ENCODE measurements at regions not wholly inside any gene's neighbourhood (a gene's known extent, or its start where the extent isn't known, plus 50 kb on each side); places are given as distances from the start of the nearest gene placed in this dataset.

- Histone ChIP-seq H3K4me2 (replicated peaks; ENCODE audit: low read depth, low read length, poor library complexity, severe bottlenecking) (no peak overlapping the region), H3K79me2 (ENCODE audit: control insufficient read depth, insufficient read depth, low read length) (no peaks in the 10 kb centered on the region), H3K4me1 (ENCODE audit: control insufficient read depth in 2 of 2, insufficient read depth in 2 of 2, low read length in 2 of 2) (peaks cover 10% of the 10 kb centered on the region in 2 donors), H3K9me3 (ENCODE audit: control extremely low read depth in 1 of 3, control insufficient read depth in 2 of 3, insufficient read depth in 1 of 3, low read length in 2 of 3) (no peaks in the 10 kb centered on the region), H4K20me1 (ENCODE audit: control insufficient read depth, insufficient read depth, low read length, poor library complexity, severe bottlenecking) (no peaks in the 10 kb centered on the region), H3K4me3 (ENCODE audit: control extremely low read depth in 1 of 5, extremely low read depth in 1 of 5, insufficient read depth in 1 of 5, low read depth in 2 of 5, low read length in 4 of 5) (no peak overlapping the region), H2AFZ (ENCODE audit: insufficient read depth, low read depth, low read length, poor library complexity, severe bottlenecking) (no peak overlapping the region), H3K36me3 (replicated peaks in 1 of 2; ENCODE audit: control extremely low read depth in 1 of 2, control insufficient read depth in 1 of 2, extremely low read depth in 1 of 2, insufficient read depth in 2 of 2, low read length in 1 of 2) (no peaks in the 10 kb centered on the region), H3K27ac (ENCODE audit: low read length in 2 of 2) (no peak overlapping the region), H3K9ac (ENCODE audit: low read length) (no peak overlapping the region), H3K27me3 (replicated peaks in 1 of 4; ENCODE audit: control extremely low read depth in 1 of 4, control insufficient read depth in 3 of 4, insufficient read depth in 4 of 4, low read length in 3 of 4) (no peaks in the 10 kb centered on the region)
- H3K27me3 Mint-ChIP-seq: peaks cover 3% of the 10 kb centered on the region
- no peak overlapping the region for H3K4me3 Mint-ChIP-seq
- peaks cover 2% of the 10 kb centered on the region for H3K9me3 Mint-ChIP-seq (ENCODE audit: insufficient read depth)
- CTCF ChIA-PET: no interaction called here
- intact Hi-C loops (cut with micrococcal nuclease): loop anchor here (10.0 kb wide), 1 partner anchor 157 kb away; no protein-coding TSS in a partner anchor
- WGBS (ENCODE audit: insufficient coverage): 89% methylated on average over 5 of the region's 7 CpGs
- DNase-seq (no peak), ATAC-seq (ENCODE audit: low read depth) (no peak)
- TF ChIP-seq EZH2 (IDR thresholded peaks at IDR 0.05; ENCODE audit: borderline replicate concordance, insufficient read depth, low read depth, low read length, poor library complexity, severe bottlenecking) (no peak), CTCF (IDR thresholded peaks at IDR 0.05) (no peak)
- H3K4me1 Mint-ChIP-seq: peaks cover 16% of the 10 kb centered on the region
- POLR2A ChIA-PET: no interaction called here
- no peak overlapping the region for H3K27ac Mint-ChIP-seq
Observed at GRCh38 chr18:8972116-8972515, 130.4 kb upstream of the NDUFV2 start.

- ChIA-PET POLR2A (no interaction called here), CTCF (no interaction called here)
- Histone ChIP-seq H3K4me1 (ENCODE audit: control insufficient read depth in 2 of 2, insufficient read depth in 2 of 2, low read length in 2 of 2) (peaks cover 17 to 18% of the 10 kb centered on the region in 2 donors), H3K27ac (ENCODE audit: low read length in 2 of 2) (no peak overlapping the region), H3K4me2 (replicated peaks; ENCODE audit: low read depth, low read length, poor library complexity, severe bottlenecking) (no peak overlapping the region), H2AFZ (ENCODE audit: insufficient read depth, low read depth, low read length, poor library complexity, severe bottlenecking) (no peak overlapping the region), H3K36me3 (replicated peaks in 1 of 2; ENCODE audit: control extremely low read depth in 1 of 2, control insufficient read depth in 1 of 2, extremely low read depth in 1 of 2, insufficient read depth in 2 of 2, low read length in 1 of 2) (no peaks in the 10 kb centered on the region), H3K79me2 (ENCODE audit: control insufficient read depth, insufficient read depth, low read length) (no peaks in the 10 kb centered on the region), H3K4me3 (ENCODE audit: control extremely low read depth in 1 of 5, extremely low read depth in 1 of 5, insufficient read depth in 1 of 5, low read depth in 2 of 5, low read length in 4 of 5) (no peak overlapping the region), H3K9ac (ENCODE audit: low read length) (no peak overlapping the region), H4K20me1 (ENCODE audit: control insufficient read depth, insufficient read depth, low read length, poor library complexity, severe bottlenecking) (no peaks in the 10 kb centered on the region), H3K27me3 (replicated peaks in 1 of 4; ENCODE audit: control extremely low read depth in 1 of 4, control insufficient read depth in 3 of 4, insufficient read depth in 4 of 4, low read length in 3 of 4) (no peaks in the 10 kb centered on the region), H3K9me3 (ENCODE audit: control extremely low read depth in 1 of 3, control insufficient read depth in 2 of 3, insufficient read depth in 1 of 3, low read length in 2 of 3) (no peaks in the 10 kb centered on the region)
- Mint-ChIP-seq H3K4me3 (no peak overlapping the region), H3K27me3 (peaks cover 3% of the 10 kb centered on the region), H3K4me1 (peaks cover 21% of the 10 kb centered on the region), H3K9me3 (ENCODE audit: insufficient read depth) (peaks cover 2% of the 10 kb centered on the region), H3K27ac (no peak overlapping the region)
- DNase-seq (no peak), ATAC-seq (ENCODE audit: low read depth) (no peak)
- 100% methylated on average over 3 of the region's 4 CpGs for WGBS (ENCODE audit: insufficient coverage)
- TF ChIP-seq EZH2 (IDR thresholded peaks at IDR 0.05; ENCODE audit: borderline replicate concordance, insufficient read depth, low read depth, low read length, poor library complexity, severe bottlenecking) (no peak), CTCF (IDR thresholded peaks at IDR 0.05) (no peak)
- intact Hi-C loops (cut with micrococcal nuclease): loop anchor here (10.0 kb wide), 1 partner anchor 159 kb away; no protein-coding TSS in a partner anchor
Observed at GRCh38 chr18:8974279-8974678, 128.2 kb upstream of the NDUFV2 start.
